SIG-M5 (cell line): ENCODE measurements at regions not wholly inside any gene's neighbourhood (a gene's known extent, or its start where the extent isn't known, plus 50 kb on each side); places are given as distances from the start of the nearest gene placed in this dataset.

Experiments
- DNase-seq: peaks from one replicate; lab custom pipeline; 2025; lab: John Stamatoyannopoulos, UW

DNA sequence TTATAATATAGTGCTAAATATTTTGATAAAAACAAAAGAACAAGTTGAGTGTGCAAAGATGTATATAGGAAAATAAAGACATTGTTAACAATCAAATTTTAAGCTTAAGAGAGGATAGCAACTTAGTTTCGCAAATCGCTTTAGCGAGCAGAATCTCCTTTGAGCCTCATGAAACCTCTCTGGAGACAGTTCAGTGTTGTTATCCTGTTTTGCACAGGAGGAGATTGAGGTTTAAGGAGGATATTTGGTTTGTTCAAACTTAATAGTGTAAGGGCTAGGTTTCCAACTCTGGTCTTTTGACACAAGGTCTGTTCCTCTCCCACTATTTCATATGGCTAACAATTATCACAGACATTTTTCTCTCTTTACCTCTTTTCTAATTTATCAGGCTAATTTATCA, 1848.5 kb upstream of the TENM3 start:
- no peak for DNase-seq

DNA sequence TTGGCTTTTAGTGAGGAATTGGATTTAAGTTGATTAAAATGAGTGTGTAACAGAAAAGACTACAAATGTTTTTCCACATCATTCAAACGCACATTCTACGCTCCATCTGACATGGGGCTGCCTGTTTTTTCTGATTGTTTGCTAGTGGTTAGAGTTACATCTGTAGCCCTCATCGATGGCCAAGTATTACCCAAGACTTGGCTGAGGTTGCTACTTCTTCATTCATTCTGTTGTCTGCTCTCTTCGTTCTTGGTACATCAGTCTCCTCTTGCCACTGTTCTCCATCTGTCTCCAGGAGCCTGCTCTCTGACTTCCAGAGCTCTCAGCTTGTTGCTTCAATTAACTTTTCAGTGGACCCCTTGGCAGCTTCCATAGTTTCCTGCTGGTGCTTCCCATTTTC, 1844.6 kb upstream of the TENM3 start:
- DNase-seq: no peak

DNA sequence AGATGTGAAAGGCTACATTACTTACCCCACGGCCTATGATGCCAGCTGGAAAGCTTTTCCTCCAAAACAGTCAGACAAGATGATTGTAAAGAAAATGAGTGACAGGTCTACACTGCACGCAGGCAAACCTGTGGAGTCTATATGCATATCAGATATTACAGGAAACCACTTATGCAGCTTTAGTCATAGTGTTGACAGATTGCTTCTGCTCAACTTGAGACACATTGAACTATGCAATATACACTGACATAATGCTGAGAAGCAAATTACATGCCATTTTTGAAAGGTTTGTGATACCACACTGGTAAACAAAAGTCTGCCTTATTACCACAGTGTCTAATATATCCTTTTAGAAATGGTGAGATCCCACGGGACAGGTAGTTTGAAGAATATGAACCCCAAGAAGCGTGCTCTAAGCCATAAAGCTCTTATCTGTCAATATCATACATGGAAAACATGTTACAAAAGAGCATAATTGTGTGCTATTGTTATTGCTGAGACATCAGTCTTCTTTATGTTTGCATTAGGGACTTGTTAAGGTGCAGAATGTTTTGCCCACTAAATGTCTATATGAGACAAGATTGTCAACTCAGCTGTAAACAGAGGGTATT, 1835.8 kb upstream of the TENM3 start:
- no peak for DNase-seq

DNA sequence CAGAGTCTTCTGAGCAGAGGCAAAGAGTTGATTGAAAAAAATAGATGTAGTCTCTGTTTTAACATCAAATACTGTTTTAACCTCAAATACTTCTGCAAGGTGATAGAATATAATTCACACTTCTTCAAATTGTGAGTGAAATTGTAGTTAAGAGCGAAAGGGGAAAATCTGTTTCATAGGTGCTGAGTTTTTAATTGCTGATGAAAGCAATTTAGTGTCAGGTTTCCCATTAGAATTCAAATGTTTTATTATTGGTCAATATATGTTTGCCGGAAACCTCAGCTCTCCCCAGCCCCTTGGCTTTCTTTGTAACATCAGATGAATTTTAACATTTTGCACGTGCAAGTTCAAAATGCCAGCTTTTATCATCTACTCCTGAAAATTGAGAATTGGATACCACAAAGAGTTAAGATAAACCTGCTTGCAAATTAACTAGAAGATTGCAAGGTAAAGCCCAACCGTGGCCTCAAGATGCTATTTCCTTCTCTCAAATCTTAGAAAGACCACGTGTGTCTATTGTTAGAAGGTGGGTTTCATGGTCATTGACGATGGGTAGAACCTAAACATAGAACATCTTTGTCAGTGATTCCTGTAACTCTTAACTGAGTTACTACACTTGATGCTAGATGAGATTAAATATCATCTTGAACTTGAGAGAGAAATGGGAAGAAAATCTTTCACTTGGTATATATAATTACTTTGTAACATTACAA, 1824.2 kb upstream of the TENM3 start:
- no peak for DNase-seq

DNA sequence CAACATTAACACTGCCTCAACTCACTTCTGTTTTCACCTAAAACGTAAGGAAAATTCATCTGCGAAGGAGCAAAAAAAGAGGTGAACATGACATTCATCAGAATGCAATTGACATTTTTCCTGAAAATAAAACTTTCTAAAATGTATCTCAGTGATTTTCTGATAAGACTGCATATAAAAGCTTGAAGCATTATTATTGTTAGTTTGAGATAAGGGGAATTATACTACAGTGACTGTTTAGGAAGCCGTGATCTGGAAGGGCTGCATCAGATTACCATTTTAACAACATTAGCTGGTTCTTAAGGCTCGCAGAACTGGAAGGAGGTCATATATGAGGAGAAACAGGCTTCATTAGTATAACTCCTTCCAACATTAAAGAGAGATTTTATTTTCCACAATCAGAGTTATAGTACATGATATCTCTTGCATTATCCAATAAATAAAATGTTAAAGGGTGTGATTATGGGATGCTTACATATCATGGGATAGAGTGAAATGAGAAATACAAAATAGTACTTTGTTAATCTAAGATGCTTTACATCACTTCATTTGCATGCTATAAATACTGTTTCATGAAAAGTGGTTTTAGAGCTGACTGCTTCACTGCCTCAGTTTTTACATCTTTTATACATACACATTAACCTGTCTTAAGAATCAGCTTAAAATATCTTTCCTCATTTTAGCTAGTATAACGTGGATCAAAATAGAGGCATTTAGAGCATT, 1820.1 kb upstream of the TENM3 start:
- no peak for DNase-seq

DNA sequence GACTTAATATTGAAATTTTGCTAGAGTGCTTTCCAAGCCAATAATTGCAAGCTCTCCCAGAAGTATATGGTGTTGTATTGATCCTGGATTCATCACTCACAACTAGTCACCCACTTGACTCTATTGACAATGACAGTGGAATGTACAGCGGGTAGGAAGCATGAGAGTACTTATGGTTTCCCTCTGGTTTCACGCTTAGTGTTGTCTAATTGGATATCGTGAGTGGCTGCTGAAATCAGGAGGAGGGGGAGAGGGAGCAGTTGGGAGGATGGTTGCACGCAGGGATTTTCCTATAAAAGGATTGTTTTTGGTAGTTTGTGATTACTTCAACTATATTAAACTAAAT, 1819.5 kb upstream of the TENM3 start:
- no peak for DNase-seq

DNA sequence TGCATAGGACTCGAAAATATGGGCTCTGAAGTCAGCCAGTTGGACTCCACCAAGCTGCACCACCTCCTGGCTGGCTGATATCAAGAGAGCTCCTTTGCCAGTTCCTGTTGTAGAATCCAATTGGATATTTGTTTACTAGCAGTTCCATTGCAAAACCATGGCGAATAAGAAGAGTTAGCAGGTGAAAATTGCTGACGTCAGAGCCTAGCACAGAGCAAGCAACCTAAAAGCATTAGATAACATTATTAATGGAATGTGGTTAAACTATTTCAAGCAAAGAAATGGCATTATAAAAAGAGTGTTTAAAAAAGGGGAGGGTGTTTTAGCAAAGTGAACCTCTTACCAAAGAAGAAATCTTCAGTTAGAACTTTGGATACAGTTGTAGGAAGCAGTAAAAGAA, 1816.3 kb upstream of the TENM3 start:
- DNase-seq: no peak

DNA sequence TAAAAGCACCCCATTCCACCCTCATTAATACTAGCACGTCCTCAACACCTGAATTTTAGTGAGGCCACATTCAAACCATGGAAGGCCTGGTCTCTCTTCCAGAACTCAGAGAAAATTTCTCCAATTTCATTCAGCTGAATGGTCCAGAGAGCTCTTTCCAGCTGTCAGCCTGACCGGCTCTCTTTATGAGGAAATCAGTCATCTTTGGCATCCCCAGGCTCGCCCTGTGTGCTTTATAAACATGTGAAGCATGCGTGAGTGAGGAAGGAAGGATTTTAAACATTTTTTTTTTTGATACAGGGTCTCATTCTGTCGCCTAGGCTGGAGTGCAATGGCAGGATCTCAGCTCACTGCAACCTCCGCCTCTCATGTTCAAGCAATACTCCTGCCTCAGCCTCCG, 1812.9 kb upstream of the TENM3 start:
- DNase-seq: no peak

DNA sequence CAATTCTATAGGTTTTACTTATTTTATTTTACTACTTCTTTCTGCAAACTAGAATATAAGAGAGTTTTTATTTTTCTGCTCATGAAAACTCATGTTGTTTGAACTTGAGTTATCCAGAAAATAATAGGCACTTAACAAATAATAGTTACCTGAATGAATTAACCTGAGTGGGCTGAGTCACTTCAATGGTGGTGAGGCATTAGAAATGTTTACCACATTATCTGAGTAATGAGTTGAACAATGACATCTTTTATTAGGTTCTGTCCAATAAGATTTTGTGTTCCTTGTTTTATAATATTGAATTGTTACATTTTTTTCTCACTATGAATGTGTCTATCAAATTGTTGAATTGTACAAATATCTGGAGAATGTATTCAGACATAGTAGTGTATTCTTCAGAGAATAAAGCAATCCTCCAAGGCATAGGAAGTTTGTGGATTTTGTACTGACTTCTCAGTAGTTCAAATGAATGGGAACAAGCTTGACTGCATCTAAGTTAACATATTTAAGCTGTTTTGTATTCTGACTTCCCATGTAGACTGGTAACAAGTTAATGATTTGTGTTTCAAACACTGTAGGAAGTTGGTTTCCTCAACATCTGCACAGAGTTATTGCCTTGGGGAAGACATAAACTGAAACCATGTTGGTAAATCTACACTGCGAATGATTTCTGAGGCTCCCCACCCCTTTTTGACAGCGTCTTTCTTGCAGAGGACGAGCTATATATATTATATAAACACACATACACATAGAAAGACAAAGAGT, 1808.9 kb upstream of the TENM3 start:
- DNase-seq: no peak

DNA sequence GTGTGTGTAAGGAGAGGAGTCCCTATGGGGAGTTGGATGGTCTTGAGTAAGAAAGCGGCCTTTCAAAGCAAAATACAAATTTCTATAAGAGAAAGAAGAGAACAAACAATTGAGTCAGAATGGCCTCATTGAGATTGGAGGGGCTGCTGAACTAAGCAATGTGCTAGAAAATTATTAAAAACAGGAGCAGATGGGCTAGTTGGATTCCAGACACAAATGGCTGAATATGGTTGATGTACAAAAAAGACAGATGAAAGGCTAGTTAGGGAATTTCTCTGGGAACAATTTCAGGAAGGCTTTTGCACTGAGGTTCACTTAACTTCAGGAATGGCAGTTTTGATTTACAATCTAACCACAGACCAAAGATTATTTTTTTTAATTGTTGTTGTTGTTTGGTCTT, 1806.8 kb upstream of the TENM3 start:
- DNase-seq: no peak

DNA sequence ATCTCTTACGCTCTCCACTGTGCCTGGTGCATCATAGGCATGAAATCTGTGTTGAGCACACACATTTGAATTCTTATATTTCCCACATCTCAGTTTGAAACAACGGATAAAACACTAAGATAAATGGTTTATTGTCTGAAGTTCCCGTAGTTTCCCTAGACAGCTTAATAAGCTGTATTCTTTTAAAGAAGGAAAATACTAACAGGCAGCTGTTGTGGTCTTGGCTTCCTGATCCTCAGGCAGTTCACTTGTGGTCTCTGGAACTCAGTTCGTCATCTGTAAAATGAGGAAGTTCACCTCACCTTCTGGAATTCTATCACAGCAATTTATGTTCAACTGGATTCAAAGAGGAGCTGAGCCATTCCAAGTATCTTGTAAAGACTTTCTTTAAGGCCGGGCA, 1805.6 kb upstream of the TENM3 start:
- no peak for DNase-seq

DNA sequence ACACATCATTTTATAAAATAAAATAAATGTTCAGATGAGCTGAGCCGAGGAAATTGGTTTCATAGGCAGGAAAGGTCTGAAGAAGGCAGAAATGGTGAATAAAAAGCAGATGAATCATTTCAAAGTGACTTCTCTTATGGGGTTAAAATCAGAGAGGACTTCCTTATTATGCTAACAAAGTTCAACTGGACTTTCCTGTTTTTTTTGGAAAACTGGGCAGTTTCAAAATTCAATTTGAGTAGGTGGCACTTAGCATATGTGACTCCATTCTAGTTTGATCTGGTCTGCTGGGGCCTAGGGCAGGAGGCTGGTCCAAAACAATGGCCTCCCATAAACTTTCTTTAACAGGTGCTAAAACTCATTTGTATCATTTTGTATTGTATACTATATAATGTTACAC, 1794.9 kb upstream of the TENM3 start:
- DNase-seq: no peak

DNA sequence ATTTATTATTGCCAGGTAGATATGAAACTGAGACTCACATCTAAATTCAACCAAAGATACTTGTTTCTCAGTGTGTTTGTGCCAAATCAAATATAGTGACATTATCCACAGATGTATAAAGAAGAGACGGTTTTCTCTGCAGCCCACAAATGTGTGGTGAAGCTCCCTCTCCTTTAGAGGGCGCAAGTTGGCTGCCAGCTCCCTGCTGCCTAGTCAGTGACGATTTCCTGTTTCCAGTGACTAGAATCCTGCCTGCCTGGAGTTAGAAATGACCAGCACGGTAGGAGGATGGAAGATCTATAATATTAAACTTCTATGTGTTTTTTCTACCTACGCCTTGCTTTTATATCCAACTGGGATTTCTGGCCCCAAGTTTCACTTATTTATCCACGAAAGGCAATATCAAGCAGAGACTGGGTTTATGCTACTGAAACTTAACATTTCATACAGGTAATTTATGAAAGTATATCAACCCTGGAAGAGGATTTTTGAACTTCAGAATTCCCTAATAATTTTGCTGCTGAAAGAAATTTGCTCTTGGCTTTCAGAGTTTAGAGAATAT, 1793.7 kb upstream of the TENM3 start:
- DNase-seq: no peak

DNA sequence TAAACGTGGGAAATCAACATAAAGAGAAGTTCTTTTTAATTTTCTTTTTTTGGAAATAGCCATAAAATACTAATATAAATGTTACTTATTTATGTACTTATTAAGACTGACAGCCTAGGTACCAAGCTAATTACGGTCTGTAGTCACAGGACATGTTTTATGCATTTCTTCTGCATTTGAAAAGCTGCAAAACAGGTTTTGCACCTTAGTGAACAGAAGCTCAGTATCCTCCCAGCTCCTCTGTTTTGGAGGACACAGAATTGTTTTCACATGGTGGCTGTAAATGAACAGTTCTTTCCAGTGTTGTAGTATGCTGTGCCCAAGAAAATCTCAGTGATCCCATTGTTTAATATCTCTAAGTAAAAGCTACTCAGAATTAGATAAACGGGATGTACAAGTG, 1788.0 kb upstream of the TENM3 start:
- no peak for DNase-seq

DNA sequence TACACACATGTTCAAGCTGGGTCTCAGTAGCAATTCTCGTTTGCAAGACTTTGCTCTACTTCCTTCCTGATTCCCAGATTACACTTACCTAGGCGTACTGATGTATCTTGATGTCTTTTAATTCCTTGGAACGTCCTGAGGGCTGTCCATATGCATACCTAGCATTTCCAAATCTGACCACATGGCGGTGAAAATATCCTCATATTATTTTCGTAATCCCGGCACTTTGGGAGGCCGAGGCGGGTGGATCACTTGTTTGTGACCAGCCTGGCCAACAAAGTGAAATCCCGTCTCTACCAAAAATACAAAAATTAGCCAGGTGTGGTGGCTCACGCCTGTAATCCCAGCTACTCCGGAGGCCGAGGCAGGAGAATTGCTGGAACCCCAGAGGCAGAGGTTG, 1786.3 kb upstream of the TENM3 start:
- DNase-seq: no peak

DNA sequence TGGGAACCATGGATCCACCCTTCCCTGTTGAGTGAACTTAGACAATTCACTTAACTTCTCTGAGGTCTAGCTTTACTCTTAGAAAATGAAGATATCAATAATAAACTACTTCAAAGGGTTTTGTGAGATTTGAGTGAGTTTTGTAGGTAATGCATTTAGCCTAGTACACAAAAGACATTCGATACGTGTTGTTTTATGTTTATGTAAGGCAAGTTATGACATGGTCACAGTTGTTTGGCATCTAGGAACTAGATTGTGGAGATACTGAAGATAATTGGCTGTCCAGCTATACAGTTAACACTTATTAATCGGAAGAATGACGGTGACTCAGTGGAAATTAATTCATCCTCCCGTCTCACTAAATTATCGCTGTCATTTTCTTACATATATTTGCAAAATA, 1781.1 kb upstream of the TENM3 start:
- DNase-seq: no peak

DNA sequence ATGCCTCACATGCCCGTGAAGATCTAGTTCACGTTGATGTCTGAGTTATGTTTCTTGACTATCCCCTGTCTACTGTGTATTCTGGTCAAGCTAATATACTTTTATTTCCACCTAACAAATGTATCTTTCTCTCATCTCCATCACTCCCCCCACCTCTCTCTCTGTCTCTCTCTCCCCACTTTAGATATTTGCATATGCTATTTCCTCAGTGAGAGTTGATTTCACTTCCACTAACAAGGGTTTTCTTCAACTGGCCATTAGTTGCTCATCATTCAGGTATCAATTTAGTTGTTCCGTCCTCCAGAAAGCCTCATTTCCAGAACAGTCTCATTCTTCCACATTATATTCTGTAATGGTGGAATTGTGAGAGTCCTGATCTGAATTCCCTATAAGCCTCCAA, 1777.8 kb upstream of the TENM3 start:
- DNase-seq: no peak

DNA sequence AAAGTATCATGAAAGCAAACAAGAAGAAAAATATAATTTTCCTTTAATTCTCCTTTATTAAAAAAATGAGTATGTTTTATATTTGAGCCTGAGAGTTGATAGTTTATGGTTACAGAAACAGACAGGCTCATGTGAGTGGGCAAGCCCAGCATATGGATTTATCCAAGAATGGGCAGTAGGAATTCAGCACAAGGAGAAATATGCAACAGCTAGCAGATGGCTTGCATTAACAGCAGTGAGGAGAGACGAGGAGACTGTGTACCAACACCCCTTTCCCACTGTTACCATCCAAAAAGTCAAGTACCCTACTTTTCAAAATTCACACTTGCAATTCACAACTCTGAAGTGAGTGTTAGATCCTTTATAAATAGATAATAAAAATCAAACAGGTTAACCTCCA, 1760.2 kb upstream of the TENM3 start:
- DNase-seq: no peak

DNA sequence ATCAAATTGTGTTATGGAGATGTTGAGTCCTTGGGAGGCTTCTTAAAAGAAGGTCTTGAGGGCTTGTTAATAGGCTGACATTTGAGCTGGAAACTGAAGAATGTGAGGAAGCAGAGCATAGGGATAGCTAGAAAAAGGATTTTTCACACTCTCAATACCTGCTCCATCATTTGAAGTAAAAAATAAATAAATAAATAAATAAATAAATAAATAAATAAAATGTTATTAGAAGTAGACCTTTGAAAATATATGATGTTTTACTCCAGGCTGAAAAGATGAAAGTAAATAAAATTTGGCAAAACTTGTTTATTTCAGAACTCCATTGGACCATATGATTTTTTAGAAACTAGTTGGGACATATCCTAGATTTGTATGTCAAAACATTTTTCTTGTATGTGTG, 1757.8 kb upstream of the TENM3 start:
- no peak for DNase-seq

DNA sequence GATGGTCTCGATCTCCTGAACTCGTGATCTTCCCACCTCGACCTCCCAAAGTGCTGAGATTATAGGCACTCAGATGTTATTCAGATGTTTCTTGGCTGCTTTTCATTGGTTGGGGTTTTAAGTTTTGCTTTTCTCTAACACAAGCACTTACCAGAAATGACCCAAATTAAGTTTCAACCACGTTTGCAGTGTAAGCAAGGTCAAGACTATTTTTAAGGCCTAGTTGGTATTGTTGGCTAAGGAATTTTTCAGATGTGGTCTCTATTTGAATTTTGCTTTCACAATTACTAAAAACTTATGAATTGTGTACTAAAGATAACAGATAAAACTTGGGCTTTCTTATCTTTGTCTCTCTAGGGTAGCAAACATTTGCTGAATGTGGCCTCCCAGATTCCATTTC, 1756.9 kb upstream of the TENM3 start:
- no peak for DNase-seq

DNA sequence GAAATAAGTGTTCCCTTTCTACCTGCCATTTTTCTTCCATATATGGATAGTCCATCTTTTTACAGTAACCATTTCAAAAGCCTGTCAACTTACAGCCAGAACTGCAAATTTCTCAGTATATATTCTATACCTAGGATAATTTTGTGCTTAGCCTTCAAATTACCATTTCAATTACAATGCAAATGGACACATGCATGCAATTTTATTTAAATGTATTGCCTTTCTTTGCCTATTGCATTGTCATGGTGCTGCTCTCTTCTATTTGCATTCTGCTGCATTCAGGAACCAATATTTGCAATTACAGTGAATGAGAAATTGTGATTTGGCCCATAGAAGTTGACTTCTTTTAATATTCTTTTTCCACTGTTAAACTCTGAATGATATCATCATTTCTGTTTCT, 1753.4 kb upstream of the TENM3 start:
- DNase-seq: no peak

DNA sequence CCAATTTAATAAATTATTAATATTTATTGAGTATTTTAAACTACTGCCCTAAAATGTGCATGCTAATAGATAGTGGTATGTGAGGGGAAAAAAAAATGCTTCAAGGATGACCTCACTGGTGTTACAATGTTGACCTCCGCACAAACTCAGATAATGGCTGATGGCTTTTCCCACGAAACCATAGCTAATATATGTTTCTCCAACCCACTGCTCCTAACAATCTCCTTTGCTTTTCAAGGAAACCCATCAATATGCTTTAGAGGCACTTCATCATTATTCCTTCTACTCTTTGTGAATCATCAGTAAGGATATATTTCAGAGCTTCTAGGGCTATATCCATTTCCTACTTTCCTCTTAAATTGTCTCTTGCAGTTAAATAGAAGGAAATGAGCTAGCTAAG, 1752.0 kb upstream of the TENM3 start:
- DNase-seq: no peak

DNA sequence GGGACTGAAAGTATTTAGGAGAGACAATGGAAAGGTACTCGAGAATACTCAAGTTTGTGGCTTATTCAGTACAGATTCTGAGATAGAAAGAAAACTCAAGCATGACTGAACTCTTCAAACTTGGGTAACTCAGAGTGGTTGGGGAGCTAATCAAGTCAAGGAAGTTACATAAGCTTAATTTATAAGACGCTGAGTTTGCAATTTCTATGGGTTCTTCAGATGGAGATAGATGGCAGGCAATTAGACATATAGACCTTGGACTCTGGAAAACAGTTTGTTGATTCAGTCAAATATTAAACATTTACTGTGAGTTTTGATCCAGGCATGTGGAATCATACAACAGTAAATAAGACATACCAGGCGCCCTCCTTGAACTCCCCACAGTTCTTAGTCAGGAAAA, 1749.9 kb upstream of the TENM3 start:
- DNase-seq: no peak
